H9 (cell line): ENCODE measurements at regions not wholly inside any gene's neighbourhood (a gene's known extent, or its start where the extent isn't known, plus 50 kb on each side); places are given as distances from the start of the nearest gene placed in this dataset.
"Not testable (repeated sequence)": the region's sequence is repeated elsewhere in the genome, so short reads cannot be mapped to it uniquely, and the experiment has no call there.

Source experiments
- DNase-seq: peaks from one replicate; pipeline ENCODE4 v3.0.0-alpha.2; 2017
- H2AFZ ChIP-seq: one replicate; pipeline ENCODE4 v1.6.1; 2013; ENCODE audit warnings: mild to moderate bottlenecking, low read length, control low read depth, moderate library complexity
- H2AK5ac ChIP-seq: 2 replicates; pipeline ENCODE4 v1.6.1; 2013; ENCODE audit warnings: low read length, control low read depth, mixed read lengths; ENCODE audit not compliant: insufficient read length
- H2BK120ac ChIP-seq: one replicate; pipeline ENCODE4 v1.6.1; 2013; ENCODE audit warnings: low read depth, mild to moderate bottlenecking, low read length, control low read depth, inconsistent platforms; ENCODE audit not compliant: poor library complexity, severe bottlenecking
- H2BK12ac ChIP-seq: 2 replicates; pipeline ENCODE4 v1.6.1; 2013; ENCODE audit warnings: low read length, control low read depth, mixed read lengths, low read depth; ENCODE audit not compliant: insufficient read length
- H2BK15ac ChIP-seq: 2 replicates; pipeline ENCODE4 v1.6.1; 2013; ENCODE audit warnings: low read depth, low read length, control low read depth
- H2BK20ac ChIP-seq: one replicate; pipeline ENCODE4 v1.6.1; 2013; ENCODE audit warnings: low read depth, mild to moderate bottlenecking, low read length, control low read depth, inconsistent platforms; ENCODE audit not compliant: poor library complexity, severe bottlenecking
- H2BK5ac ChIP-seq: 2 replicates; pipeline ENCODE4 v1.6.1; 2013; ENCODE audit warnings: low read length, control low read depth, mixed read lengths; ENCODE audit not compliant: insufficient read length
- H3K14ac ChIP-seq: 2 replicates; pipeline ENCODE4 v1.6.1; 2013; ENCODE audit warnings: low read length, control low read depth; ENCODE audit not compliant: insufficient read depth
- H3K18ac ChIP-seq: 2 replicates; pipeline ENCODE4 v1.6.1; 2013; ENCODE audit warnings: low read depth, mild to moderate bottlenecking, mixed read lengths, low read length, control low read depth; ENCODE audit not compliant: insufficient read length
- H3K23ac ChIP-seq: 2 replicates; pipeline ENCODE4 v1.6.1; 2013; ENCODE audit warnings: low read length, control low read depth, mixed read lengths, low read depth; ENCODE audit not compliant: insufficient read length
- H3K23me2 ChIP-seq: 2 replicates; pipeline ENCODE4 v1.6.1; 2013; ENCODE audit warnings: low read depth, mild to moderate bottlenecking, mixed read lengths, low read length, control low read depth; ENCODE audit not compliant: insufficient read length, poor library complexity, severe bottlenecking
- H3K27ac ChIP-seq: 2 replicates; pipeline ENCODE4 v1.5.1; 2013; ENCODE audit warnings: low read length, control low read depth, mixed read lengths, low read depth; ENCODE audit not compliant: insufficient read length
- H3K27me3 ChIP-seq: 2 replicates; pipeline ENCODE4 v1.6.1; 2013; ENCODE audit warnings: low read length, control low read depth, inconsistent platforms; ENCODE audit not compliant: insufficient read depth
- H3K4ac ChIP-seq: 2 replicates; pipeline ENCODE4 v1.6.1; 2013; ENCODE audit warnings: low read depth, mild to moderate bottlenecking, control low read depth, inconsistent platforms, low read length, moderate library complexity
- H3K4me1 ChIP-seq: 2 replicates; pipeline ENCODE4 v1.6.1; 2013; ENCODE audit warnings: low read length, control low read depth, inconsistent platforms; ENCODE audit not compliant: insufficient read depth
- H3K4me2 ChIP-seq: 2 replicates; pipeline ENCODE4 v1.6.1; 2013; ENCODE audit warnings: low read length, control low read depth, mixed read lengths; ENCODE audit not compliant: insufficient read length, insufficient read depth
- H3K56ac ChIP-seq: 2 replicates; pipeline ENCODE4 v1.6.1; 2013; ENCODE audit warnings: low read depth, mild to moderate bottlenecking, mixed read lengths, low read length, control low read depth; ENCODE audit not compliant: insufficient read length
- H3K79me1 ChIP-seq: 2 replicates; pipeline ENCODE4 v1.6.1; 2013; ENCODE audit warnings: low read depth, mild to moderate bottlenecking, moderate library complexity, low read length, control low read depth, inconsistent platforms; ENCODE audit not compliant: insufficient read depth, poor library complexity, severe bottlenecking
- H3K79me2 ChIP-seq: 2 replicates; pipeline ENCODE4 v1.6.1; 2013; ENCODE audit warnings: low read length, control low read depth, inconsistent platforms; ENCODE audit not compliant: insufficient read depth
- H3K9ac ChIP-seq: 2 replicates; pipeline ENCODE4 v1.6.1; 2013; ENCODE audit warnings: low read length, control low read depth, mixed read lengths; ENCODE audit not compliant: insufficient read length; ENCODE audit errors: extremely low read depth
- H3K9me3 ChIP-seq: one replicate; pipeline ENCODE4 v1.6.1; 2013; ENCODE audit warnings: low read depth, low read length, inconsistent platforms; ENCODE audit not compliant: control insufficient read depth
- H3T11ph ChIP-seq: one replicate; pipeline ENCODE4 v1.6.1; 2013; ENCODE audit warnings: mild to moderate bottlenecking, low read length, control low read depth, inconsistent platforms
- H4K20me1 ChIP-seq: one replicate; pipeline ENCODE4 v1.6.1; 2013; ENCODE audit not compliant: control insufficient read depth, insufficient read length, insufficient read depth
- H4K5ac ChIP-seq: 2 replicates; pipeline ENCODE4 v1.6.1; 2013; ENCODE audit warnings: low read depth, mild to moderate bottlenecking, mixed read lengths, low read length, control low read depth; ENCODE audit not compliant: insufficient read length
- H4K8ac ChIP-seq: replicated peaks from 2 replicates; pipeline ENCODE4 v1.6.1; 2013; ENCODE audit warnings: low read length, control low read depth, mixed read lengths, low read depth; ENCODE audit not compliant: insufficient read length
- H4K91ac ChIP-seq: 2 replicates; pipeline ENCODE4 v1.6.1; 2013; ENCODE audit warnings: low read depth, mild to moderate bottlenecking, moderate library complexity, mixed read lengths, low read length, control low read depth; ENCODE audit not compliant: insufficient read length
- H3K27ac Mint-ChIP-seq, 3 experiments: 2 replicates in 2 of 3; 3 replicates in 1 of 3; pipeline ENCODE4 v1.8.0; 2020 to 2021; ENCODE audit warnings: mixed read lengths in 3 of 3, mild to moderate bottlenecking in 1 of 3, moderate library complexity in 1 of 3
- H3K27me3 Mint-ChIP-seq: 2 replicates; pipeline ENCODE4 v1.8.0; 2021; ENCODE audit warnings: low read depth, mild to moderate bottlenecking, moderate library complexity, mixed read lengths
- H3K36me3 Mint-ChIP-seq, 3 experiments: 2 replicates in 2 of 3; 3 replicates in 1 of 3; pipeline ENCODE4 v1.8.0; 2020 to 2021; ENCODE audit warnings: low read depth in 3 of 3, mixed read lengths in 3 of 3; ENCODE audit not compliant: insufficient read depth in 1 of 3
- H3K4me1 Mint-ChIP-seq, 2 experiments: 2 replicates each; pipeline ENCODE4 v1.8.0; 2020; ENCODE audit warnings: mixed read lengths in 2 of 2
- H3K4me3 Mint-ChIP-seq, 2 experiments: 2 replicates in 1 of 2; 3 replicates in 1 of 2; pipeline ENCODE4 v1.8.0; 2020 to 2021; ENCODE audit warnings: mild to moderate bottlenecking in 2 of 2, mixed read lengths in 2 of 2, moderate library complexity in 1 of 2
- H3K9me3 Mint-ChIP-seq, 2 experiments: 2 replicates in 1 of 2; 3 replicates in 1 of 2; pipeline ENCODE4 v1.8.0; 2020; ENCODE audit warnings: mild to moderate bottlenecking in 2 of 2, mixed read lengths in 2 of 2, moderate library complexity in 1 of 2
- CTCF ChIP-seq: fragments of 200-600 bp; sonication (generic); conservative IDR thresholded peaks from 3 replicates; pipeline ENCODE4 v1.8.0; 2021; ENCODE audit warnings: antibody characterized with exemption, mild to moderate bottlenecking
- WGBS: extraction: QIAGEN DNeasy Blood & Tissue Kit; methylation state at CpG from one replicate; pipeline ENCODE4 v1.1.7; 2013; ENCODE audit warnings: missing lambda C conversion rate, low lambda C conversion rate, mixed read lengths; ENCODE audit not compliant: insufficient read length; ENCODE audit errors: extremely low coverage; 5-methylcytosine and 5-hydroxymethylcytosine counted together

DNA sequence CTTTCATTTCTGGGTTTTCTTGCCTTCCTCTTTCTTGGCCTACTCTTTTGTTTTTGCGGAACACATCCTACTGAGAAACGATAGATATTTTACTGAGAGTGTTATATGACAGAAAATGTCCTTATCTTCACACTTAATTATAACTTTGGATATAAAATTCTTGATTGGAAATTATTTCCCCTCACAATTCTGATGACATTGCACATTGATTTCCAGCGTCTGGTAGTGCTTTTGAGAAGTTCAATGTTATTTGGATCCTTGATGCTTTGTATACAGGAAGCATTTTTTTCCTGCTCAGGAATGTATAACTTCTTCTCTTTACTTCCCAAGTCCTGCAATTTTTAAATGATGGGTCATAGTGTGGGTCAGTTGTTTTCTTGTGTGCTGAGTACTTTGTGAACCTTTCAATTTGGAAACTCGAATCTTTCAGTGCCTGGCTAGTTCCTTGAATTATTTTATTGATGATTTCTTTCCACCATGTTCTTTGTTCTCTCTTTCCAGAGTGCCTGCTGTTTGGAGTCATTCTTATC is 183.9 kb downstream of the PDCD6IP start:
- H3K9me3 ChIP-seq, result no peaks in the 10 kb centered on the region
- no peaks in the 10 kb centered on the region for H3K4me1 Mint-ChIP-seq
- no peak overlapping the region for H4K5ac ChIP-seq
- H3K79me2 ChIP-seq, result no peaks in the 10 kb centered on the region
- H3K79me1 ChIP-seq, result no peaks in the 10 kb centered on the region
- no peak for TF ChIP-seq CTCF
- H3K27me3 Mint-ChIP-seq, result no peaks in the 10 kb centered on the region; the same call in 1 of the 2 replicates
- H3K4ac ChIP-seq, result no peak overlapping the region
- H3K27ac ChIP-seq, result no peak overlapping the region
- no peak overlapping the region for H2AFZ ChIP-seq
- no CpG with 5 or more reads among the region's 4 CpGs for WGBS
- no peak overlapping the region for H3K23ac ChIP-seq
- no peak overlapping the region for H3K9ac ChIP-seq
- H3K4me3 Mint-ChIP-seq, result no peak overlapping the region
- no peaks in the 10 kb centered on the region for H3K23me2 ChIP-seq
- no peak overlapping the region for H3K18ac ChIP-seq
- H3K27ac Mint-ChIP-seq, result no peak overlapping the region
- H2BK15ac ChIP-seq, result no peak overlapping the region
- DNase-seq, result no peak
- no peaks in the 10 kb centered on the region for H4K20me1 ChIP-seq
- H3K56ac ChIP-seq, result no peak overlapping the region
- no peak overlapping the region for H2BK12ac ChIP-seq
- no peaks in the 10 kb centered on the region for H3K4me1 ChIP-seq
- no peak overlapping the region for H2BK5ac ChIP-seq
- no peak overlapping the region for H3K4me2 ChIP-seq
- no peak overlapping the region for H3K14ac ChIP-seq
- H3K27me3 ChIP-seq, result no peaks in the 10 kb centered on the region
- no peaks in the 10 kb centered on the region for H3K36me3 Mint-ChIP-seq
- peaks cover 0 to 7% of the 10 kb centered on the region in 2 experiments; a peak in 3 of 5 replicates for H3K9me3 Mint-ChIP-seq
- no peak overlapping the region for H3T11ph ChIP-seq
- no peak overlapping the region for H2BK20ac ChIP-seq
- no peak overlapping the region for H4K91ac ChIP-seq
- no peak overlapping the region for H2BK120ac ChIP-seq
- no peak overlapping the region for H2AK5ac ChIP-seq
- H4K8ac ChIP-seq, result no peak overlapping the region

GRCh38 chr3:33982949-33983348 is 184.5 kb downstream of the PDCD6IP start:
- H3K14ac ChIP-seq, H3K27me3 ChIP-seq, H2AFZ ChIP-seq, H2BK15ac ChIP-seq, H3K18ac ChIP-seq, H3K23me2 ChIP-seq, H3K4me2 ChIP-seq, H3K27me3 Mint-ChIP-seq, H2BK120ac ChIP-seq, H3K4me1 ChIP-seq, H3K4me3 Mint-ChIP-seq, H2BK12ac ChIP-seq, H3K79me1 ChIP-seq, H3K4ac ChIP-seq, H4K20me1 ChIP-seq, H2BK5ac ChIP-seq, H3K4me1 Mint-ChIP-seq, H3K56ac ChIP-seq, H4K5ac ChIP-seq, H3K9ac ChIP-seq, H3K36me3 Mint-ChIP-seq, H2AK5ac ChIP-seq, H3K9me3 ChIP-seq, H3K27ac Mint-ChIP-seq, H3K79me2 ChIP-seq, H4K91ac ChIP-seq, H3K27ac ChIP-seq, H3K9me3 Mint-ChIP-seq, H4K8ac ChIP-seq, DNase-seq, H2BK20ac ChIP-seq, H3T11ph ChIP-seq, H3K23ac ChIP-seq: not testable (repeated sequence)
- WGBS, result no CpG with 5 or more reads among the region's 1 CpG
